ENCODE measurements at regions not wholly inside any gene's neighbourhood (a gene's known extent, or its start where the extent isn't known, plus 50 kb on each side); places are given as distances from the start of the nearest gene placed in this dataset.

DNA sequence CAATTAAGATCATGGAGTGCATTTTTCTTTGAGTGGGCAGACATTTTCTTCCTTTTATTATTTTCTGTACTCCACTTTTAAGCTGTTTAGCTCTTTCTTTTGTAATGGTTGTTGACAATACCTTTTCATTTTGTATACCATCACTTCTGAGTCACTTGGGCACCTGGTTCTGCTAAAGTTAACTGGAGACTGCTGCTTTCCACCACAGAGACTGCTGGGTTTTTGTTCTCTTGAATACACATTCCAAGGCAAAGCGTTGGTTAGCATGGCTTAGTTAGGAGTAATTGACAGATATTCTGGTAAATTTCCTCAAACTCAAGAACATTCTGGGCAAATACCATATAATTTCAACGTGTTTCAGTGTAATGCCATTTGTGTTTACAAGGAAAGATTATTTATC lies 541.9 kb upstream of the CELF2 start:
- TF ChIP-seq, protein P1, sequence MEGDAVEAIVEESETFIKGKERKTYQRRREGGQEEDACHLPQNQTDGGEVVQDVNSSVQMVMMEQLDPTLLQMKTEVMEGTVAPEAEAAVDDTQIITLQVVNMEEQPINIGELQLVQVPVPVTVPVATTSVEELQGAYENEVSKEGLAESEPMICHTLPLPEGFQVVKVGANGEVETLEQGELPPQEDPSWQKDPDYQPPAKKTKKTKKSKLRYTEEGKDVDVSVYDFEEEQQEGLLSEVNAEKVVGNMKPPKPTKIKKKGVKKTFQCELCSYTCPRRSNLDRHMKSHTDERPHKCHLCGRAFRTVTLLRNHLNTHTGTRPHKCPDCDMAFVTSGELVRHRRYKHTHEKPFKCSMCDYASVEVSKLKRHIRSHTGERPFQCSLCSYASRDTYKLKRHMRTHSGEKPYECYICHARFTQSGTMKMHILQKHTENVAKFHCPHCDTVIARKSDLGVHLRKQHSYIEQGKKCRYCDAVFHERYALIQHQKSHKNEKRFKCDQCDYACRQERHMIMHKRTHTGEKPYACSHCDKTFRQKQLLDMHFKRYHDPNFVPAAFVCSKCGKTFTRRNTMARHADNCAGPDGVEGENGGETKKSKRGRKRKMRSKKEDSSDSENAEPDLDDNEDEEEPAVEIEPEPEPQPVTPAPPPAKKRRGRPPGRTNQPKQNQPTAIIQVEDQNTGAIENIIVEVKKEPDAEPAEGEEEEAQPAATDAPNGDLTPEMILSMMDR (IDR thresholded peaks at IDR 0.05): no peak
- TF ChIP-seq POLR2A (IDR thresholded peaks at IDR 0.05): no peak

All from thyroid gland (tissue), 4 donors.